Hematopoietic multipotent progenitor cell treated with erythropoietin and hydrocortisone succinate and interleukin-3 and kit ligand, for 4 days (in vitro differentiated cells): ENCODE measurements at regions not wholly inside any gene's neighbourhood (a gene's known extent, or its start where the extent isn't known, plus 50 kb on each side); places are given as distances from the start of the nearest gene placed in this dataset.
"Not testable (repeated sequence)": the region's sequence is repeated elsewhere in the genome, so short reads cannot be mapped to it uniquely, and the experiment has no call there.

ENCODE experiments used
- DNase-seq: peaks from one replicate; pipeline ENCODE4 v3.0.0-alpha.2; 2015

- not testable (repeated sequence) for DNase-seq
These were observed 135.9 kb upstream of the PROKR2 start for GRCh38 chr20:5452691-5453090.

GRCh38 chr20:5452286-5452685, 135.5 kb upstream of the PROKR2 start:
- not testable (repeated sequence) for DNase-seq

- no peak for DNase-seq
These were observed 135.0 kb upstream of the PROKR2 start for GRCh38 chr20:5451643-5452210.

- peak; percentile 70 for DNase-seq
These were observed 131.8 kb upstream of the PROKR2 start for GRCh38 chr20:5448449-5449118.

- no peak for DNase-seq
These were observed 130.4 kb upstream of the PROKR2 start for GRCh38 chr20:5447188-5447587.

- no peak for DNase-seq
These were observed 128.9 kb upstream of the PROKR2 start for GRCh38 chr20:5445611-5446010.

GRCh38 chr20:5442101-5442500, 125.3 kb upstream of the PROKR2 start:
- DNase-seq, result no peak

- DNase-seq, result no peak
These were observed 117.4 kb upstream of the PROKR2 start for GRCh38 chr20:5434116-5434515.

GRCh38 chr20:5433352-5433751, 116.6 kb upstream of the PROKR2 start:
- DNase-seq, result no peak

GRCh38 chr20:5432030-5432429, 115.3 kb upstream of the PROKR2 start:
- DNase-seq, result no peak

- no peak for DNase-seq
These were observed 113.9 kb upstream of the PROKR2 start for GRCh38 chr20:5430670-5431069.

- DNase-seq, result no peak
These were observed 109.3 kb upstream of the PROKR2 start for GRCh38 chr20:5426026-5426425.

- DNase-seq, result no peak
These were observed 99.3 kb upstream of the PROKR2 start for GRCh38 chr20:5416086-5416485.

GRCh38 chr20:5413394-5413793, 96.6 kb upstream of the PROKR2 start:
- no peak for DNase-seq

- DNase-seq, result no peak
These were observed 93.7 kb upstream of the PROKR2 start for GRCh38 chr20:5410470-5410869.

GRCh38 chr20:5402903-5403531, 86.3 kb upstream of the PROKR2 start:
- DNase-seq, result peak; percentile 68

- DNase-seq, result no peak
These were observed 84.6 kb upstream of the PROKR2 start for GRCh38 chr20:5401277-5401875.

- DNase-seq, result peak; percentile 66
These were observed 83.5 kb upstream of the PROKR2 start for GRCh38 chr20:5400164-5400762.

- DNase-seq, result no peak
These were observed 80.6 kb upstream of the PROKR2 start for GRCh38 chr20:5397393-5397792.

GRCh38 chr20:5395932-5396727, 79.4 kb upstream of the PROKR2 start:
- DNase-seq, result no peak

GRCh38 chr20:5393218-5393870, 76.6 kb upstream of the PROKR2 start:
- no peak for DNase-seq

- DNase-seq, result no peak
These were observed 74.0 kb upstream of the PROKR2 start for GRCh38 chr20:5390720-5391119.
